ENCODE measurements at regions not wholly inside any gene's neighbourhood (a gene's known extent, or its start where the extent isn't known, plus 50 kb on each side); places are given as distances from the start of the nearest gene placed in this dataset.

DNA sequence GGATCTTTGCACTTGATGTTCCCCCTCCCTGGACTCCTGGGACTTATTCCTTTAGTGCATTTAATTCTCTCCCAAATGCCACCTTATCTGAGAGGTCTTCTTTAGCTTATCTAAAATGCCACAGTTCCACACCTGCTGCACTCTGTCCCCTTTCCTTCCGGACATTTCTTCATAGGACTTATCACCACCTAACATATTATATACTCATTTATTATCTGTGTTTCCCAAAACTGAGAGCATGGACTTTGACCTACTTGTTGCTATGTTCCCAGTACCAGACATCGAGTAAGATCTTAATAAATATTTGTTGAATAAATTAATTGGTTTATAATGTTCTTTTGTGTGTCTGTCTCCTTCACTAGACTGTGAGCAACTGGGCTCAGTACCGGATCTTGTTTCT is 585.3 kb downstream of the INSC start:
- Histone ChIP-seq H3K27me3 (no peaks in the 10 kb centered on the region), H3K9me3 (no peaks in the 10 kb centered on the region), H3K4me3 (no peak overlapping the region), H3K36me3 (no peaks in the 10 kb centered on the region)
- DNase-seq: no peak

DNA sequence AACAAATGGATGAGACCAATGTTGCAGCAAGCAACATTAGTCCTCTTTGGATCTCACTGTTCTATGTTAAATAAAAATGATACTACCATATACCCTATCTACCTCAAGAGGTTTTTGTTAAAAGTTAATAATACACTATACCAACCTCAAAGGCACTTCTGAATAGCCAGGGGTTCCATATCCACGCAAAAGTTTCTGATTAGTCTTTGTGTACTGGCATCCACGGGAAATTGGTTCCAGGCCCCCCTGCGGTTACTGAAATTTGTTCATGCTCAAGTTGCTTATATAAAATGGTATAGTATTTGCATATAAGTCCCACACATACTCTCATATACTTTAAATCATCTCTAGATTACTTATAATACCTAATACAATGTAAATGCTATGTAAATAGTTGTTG is 585.7 kb downstream of the INSC start:
- DNase-seq: no peak
- Histone ChIP-seq H3K27me3 (no peaks in the 10 kb centered on the region), H3K9me3 (no peaks in the 10 kb centered on the region), H3K4me3 (no peak overlapping the region), H3K36me3 (no peaks in the 10 kb centered on the region)

DNA sequence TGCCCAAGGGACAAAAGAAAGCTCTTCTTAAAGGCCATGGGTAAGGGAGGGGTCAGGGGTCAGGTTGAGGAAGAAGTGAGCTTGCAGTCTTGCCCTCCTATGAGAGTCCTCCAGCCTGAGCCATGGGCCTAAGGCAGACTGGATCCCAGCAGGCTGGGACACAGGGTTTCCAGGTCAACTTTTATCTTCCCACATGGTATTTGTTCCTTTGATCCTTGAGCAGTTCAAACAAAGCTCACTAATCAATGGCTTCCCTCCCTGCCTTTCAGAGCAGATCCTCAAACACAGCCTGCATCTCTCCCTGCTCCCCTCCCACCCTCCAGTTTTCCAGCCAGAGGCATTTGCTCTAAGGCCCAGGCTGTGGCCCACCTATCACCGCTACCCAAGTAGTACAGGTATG is 589.3 kb downstream of the INSC start:
- Histone ChIP-seq H3K27me3 (no peaks in the 10 kb centered on the region), H3K9me3 (no peaks in the 10 kb centered on the region; the same call in 1 of the 2 replicates), H3K4me3 (no peak overlapping the region), H3K36me3 (no peaks in the 10 kb centered on the region)
- DNase-seq: no peak

DNA sequence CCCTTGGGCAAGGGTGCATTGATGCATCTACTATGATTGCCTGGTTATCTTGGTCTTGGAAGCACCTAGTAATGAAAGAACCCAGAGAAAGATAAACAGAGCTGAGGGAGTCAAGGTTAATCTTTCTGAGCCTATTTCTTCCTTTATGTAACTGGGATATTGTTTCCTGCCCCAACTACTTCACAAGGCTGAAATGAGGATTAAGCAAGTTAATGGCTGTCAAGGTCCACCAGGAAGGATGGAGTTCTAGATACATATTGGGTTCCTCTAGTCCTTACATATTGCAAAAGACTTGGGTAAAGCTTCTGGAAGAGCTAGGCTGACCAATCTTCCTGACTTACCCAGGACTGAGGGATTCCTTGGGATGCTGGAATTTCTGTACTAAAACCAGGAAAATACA is 589.8 kb downstream of the INSC start:
- no peaks in the 10 kb centered on the region for H3K27me3 ChIP-seq
- no peak for DNase-seq
- H3K4me3 ChIP-seq: no peak overlapping the region
- no peaks in the 10 kb centered on the region for H3K36me3 ChIP-seq
- no peaks in the 10 kb centered on the region; the same call in 1 of the 2 replicates for H3K9me3 ChIP-seq

- Histone ChIP-seq H3K27me3 (no peaks in the 10 kb centered on the region), H3K36me3 (no peaks in the 10 kb centered on the region), H3K4me3 (no peak overlapping the region), H3K9me3 (no peaks in the 10 kb centered on the region; the same call in 1 of the 2 replicates)
- no peak for DNase-seq
These were observed 591.2 kb downstream of the INSC start for GRCh38 chr11:15705891-15706290.

- no peak for DNase-seq
- Histone ChIP-seq H3K27me3 (no peaks in the 10 kb centered on the region), H3K36me3 (no peaks in the 10 kb centered on the region), H3K4me3 (no peak overlapping the region), H3K9me3 (no peaks in the 10 kb centered on the region; the same call in 1 of the 2 replicates)
These were observed 592.5 kb downstream of the INSC start for GRCh38 chr11:15707194-15707593.

DNA sequence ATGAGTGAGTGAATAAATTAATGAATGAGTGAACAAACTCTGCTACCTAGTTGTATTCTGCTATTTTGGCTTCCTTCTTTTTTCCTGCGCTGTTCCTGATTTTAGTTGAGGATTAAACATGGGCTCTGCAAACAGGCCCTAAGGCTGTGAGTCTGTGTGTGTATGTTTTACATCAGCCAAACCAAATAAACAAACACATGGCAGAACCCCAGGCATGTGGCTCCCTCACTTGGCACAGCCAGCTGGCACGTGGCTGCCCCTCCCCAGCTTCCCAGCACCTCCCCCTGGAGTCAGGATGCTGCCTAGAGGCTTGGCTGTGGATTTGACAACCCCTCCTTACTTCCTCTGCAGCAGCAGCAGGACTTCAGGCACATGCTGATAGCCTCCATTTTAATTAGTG is 593.2 kb downstream of the INSC start:
- Histone ChIP-seq H3K9me3 (no peaks in the 10 kb centered on the region; the same call in 1 of the 2 replicates), H3K4me3 (no peak overlapping the region), H3K36me3 (no peaks in the 10 kb centered on the region), H3K27me3 (no peaks in the 10 kb centered on the region)
- DNase-seq: peak; percentile 91

DNA sequence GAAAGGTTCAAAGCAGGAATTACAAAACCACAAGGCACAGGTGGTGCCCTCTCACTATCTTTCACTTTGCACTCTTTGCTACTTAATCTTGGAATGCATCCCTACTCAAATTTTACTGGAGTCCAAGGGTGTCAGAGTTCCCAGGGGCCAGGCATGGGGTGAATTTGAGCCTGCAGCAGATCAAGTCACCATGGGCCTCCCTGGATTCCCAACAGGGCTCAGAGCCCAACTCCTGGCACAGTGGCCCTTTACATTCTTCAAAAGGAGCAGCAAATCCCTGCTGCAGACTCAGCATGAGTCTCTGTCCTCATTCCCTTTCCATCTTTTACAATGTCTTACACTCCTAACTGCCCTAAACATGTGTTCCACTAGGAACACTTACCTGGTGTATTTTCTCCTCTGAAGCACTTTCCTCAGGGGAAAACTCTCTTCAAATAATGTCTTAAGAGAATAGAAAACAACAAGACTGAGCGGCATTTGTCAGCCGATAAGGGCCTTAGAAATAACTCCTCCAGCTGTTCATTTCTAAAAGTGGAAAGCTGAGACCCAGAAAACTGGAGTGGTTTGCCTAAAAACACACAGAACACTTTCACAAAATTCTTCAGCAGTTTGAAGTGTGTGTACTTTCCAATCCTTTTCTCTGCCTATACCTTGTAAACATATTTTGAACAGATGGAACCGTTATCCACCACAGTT is 596.0 kb downstream of the INSC start:
- Histone ChIP-seq H3K27me3 (no peaks in the 10 kb centered on the region), H3K36me3 (no peaks in the 10 kb centered on the region), H3K4me3 (no peak overlapping the region), H3K9me3 (no peaks in the 10 kb centered on the region; the same call in 1 of the 2 replicates)
- DNase-seq: no peak

- no peaks in the 10 kb centered on the region for H3K27me3 ChIP-seq
- H3K4me3 ChIP-seq: no peak overlapping the region
- DNase-seq: no peak
- H3K36me3 ChIP-seq: no peaks in the 10 kb centered on the region
- H3K9me3 ChIP-seq: no peaks in the 10 kb centered on the region; the same call in 1 of the 2 replicates
These were observed 596.6 kb downstream of the INSC start for GRCh38 chr11:15711311-15711710.

GRCh38 chr11:15714641-15715399 is 600.1 kb downstream of the INSC start:
- Histone ChIP-seq H3K4me3 (no peak overlapping the region), H3K27me3 (no peaks in the 10 kb centered on the region), H3K36me3 (no peaks in the 10 kb centered on the region), H3K9me3 (no peaks in the 10 kb centered on the region)
- DNase-seq: no peak

GRCh38 chr11:15716550-15716949 is 601.8 kb downstream of the INSC start:
- Histone ChIP-seq H3K27me3 (no peaks in the 10 kb centered on the region), H3K36me3 (no peaks in the 10 kb centered on the region), H3K4me3 (no peak overlapping the region), H3K9me3 (no peaks in the 10 kb centered on the region)
- peak; percentile 62 for DNase-seq

GRCh38 chr11:15720460-15720859 is 605.7 kb downstream of the INSC start:
- Histone ChIP-seq H3K4me3 (no peak overlapping the region), H3K36me3 (no peaks in the 10 kb centered on the region), H3K9me3 (no peaks in the 10 kb centered on the region), H3K27me3 (no peaks in the 10 kb centered on the region)
- no peak for DNase-seq

- Histone ChIP-seq H3K36me3 (no peaks in the 10 kb centered on the region), H3K4me3 (no peak overlapping the region), H3K9me3 (no peaks in the 10 kb centered on the region), H3K27me3 (no peaks in the 10 kb centered on the region)
- no peak for DNase-seq
These were observed 609.2 kb downstream of the INSC start for GRCh38 chr11:15723966-15724365.

DNA sequence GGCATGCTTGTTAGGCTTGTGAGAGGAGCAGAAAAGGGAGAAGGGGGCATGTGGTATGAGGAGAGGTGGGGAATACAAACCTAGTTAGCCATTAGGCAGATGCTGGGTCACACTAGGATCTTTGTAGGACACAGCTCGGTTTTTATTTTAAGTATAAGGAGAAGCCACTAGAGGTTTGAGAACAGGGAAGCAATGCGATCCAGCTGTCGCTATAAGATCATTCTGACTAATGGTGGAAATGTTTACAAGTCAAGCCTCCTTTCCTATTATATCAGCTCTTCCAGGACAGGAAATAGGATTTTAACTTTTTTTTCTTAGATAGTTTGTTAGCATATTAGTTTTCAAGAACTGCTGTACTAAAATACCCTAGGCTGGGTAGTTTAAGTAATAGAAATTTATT is 609.9 kb downstream of the INSC start:
- no peaks in the 10 kb centered on the region for H3K9me3 ChIP-seq
- no peaks in the 10 kb centered on the region for H3K36me3 ChIP-seq

GRCh38 chr11:15725246-15725645 is 610.5 kb downstream of the INSC start:
- Histone ChIP-seq H3K9me3 (no peaks in the 10 kb centered on the region), H3K4me3 (no peak overlapping the region), H3K36me3 (no peaks in the 10 kb centered on the region), H3K27me3 (no peaks in the 10 kb centered on the region)
- DNase-seq: no peak

More for the DNA sequence above, 609.9 kb downstream of the INSC start:
- Histone ChIP-seq H3K27me3 (no peaks in the 10 kb centered on the region), H3K4me3 (no peak overlapping the region)
- DNase-seq: no peak

DNA sequence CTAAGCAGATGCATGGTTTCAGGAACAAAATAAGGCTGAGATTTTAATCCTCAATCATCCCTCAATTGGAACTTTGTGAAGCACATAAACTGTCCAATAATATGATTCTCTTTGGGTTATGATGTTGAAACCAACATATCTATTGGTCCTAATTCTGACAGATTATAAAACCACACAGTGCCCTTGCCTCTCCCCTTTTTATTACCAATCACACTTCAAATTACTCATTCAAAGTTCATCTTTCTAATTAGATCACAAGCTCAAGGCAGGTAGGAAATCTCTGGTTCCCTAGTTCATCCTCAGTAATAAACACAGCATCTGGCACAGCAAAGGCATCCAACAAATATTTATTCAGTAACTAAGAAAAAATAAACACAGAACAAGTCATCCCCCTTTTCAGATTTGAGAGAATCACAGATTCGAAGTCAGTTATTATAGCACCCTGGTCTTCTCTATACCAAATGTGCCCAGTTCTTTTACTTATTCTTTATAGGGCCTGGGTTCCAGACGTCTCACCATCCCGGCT is 611.6 kb downstream of the INSC start:
- H3K4me3 ChIP-seq: no peak overlapping the region
- no peak for DNase-seq
- H3K27me3 ChIP-seq: no peaks in the 10 kb centered on the region
- no peaks in the 10 kb centered on the region for H3K9me3 ChIP-seq
- H3K36me3 ChIP-seq: no peaks in the 10 kb centered on the region

- no peaks in the 10 kb centered on the region for H3K27me3 ChIP-seq
- DNase-seq: no peak
- H3K9me3 ChIP-seq: no peaks in the 10 kb centered on the region
- no peak overlapping the region for H3K4me3 ChIP-seq
- no peaks in the 10 kb centered on the region for H3K36me3 ChIP-seq
These were observed 612.3 kb downstream of the INSC start for GRCh38 chr11:15726893-15727519.

Measured in MG63 (cell line).